A673 (cell line): ENCODE measurements at regions not wholly inside any gene's neighbourhood (a gene's known extent, or its start where the extent isn't known, plus 50 kb on each side); places are given as distances from the start of the nearest gene placed in this dataset.

ENCODE experiments used
- EZH2 ChIP-seq: fragments of 200-600 bp; sonication (generic); IDR thresholded peaks from 2 replicates; pipeline ENCODE4 v1.6.1; 2017; ENCODE audit warnings: borderline replicate concordance, low read depth, mild to moderate bottlenecking, mixed read lengths, antibody characterized with exemption, low read length; ENCODE audit not compliant: poor library complexity, severe bottlenecking
- TF ChIP-seq, protein P1 (sequence below): fragments of 300-800, 200-600 bp; sonication (generic); conservative IDR thresholded peaks from 2 replicates; pipeline ENCODE4 v1.5.1; 2017; ENCODE audit warnings: low read depth, mild to moderate bottlenecking, antibody characterized with exemption, low read length, moderate library complexity, mixed read lengths

DNA sequence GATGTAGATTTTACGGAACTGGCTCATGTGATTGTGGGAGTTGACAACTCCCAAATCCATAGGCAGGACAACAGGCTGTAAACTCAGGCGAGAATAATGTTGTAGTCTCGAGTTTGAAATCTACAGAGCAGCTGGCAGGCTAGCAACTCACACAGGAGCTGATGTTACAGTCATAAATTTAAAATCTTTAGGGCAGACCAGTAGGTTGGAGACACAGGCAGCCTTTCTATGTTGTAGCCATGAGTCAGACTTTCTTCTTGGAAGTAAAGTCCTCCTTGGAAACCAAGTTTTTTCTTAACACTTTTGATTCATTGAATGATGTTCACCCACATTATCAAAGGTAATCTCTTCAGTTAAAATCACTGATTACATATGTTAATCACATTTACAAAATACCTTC, 89.1 kb upstream of the ALCAM start:
- TF ChIP-seq, protein P1, sequence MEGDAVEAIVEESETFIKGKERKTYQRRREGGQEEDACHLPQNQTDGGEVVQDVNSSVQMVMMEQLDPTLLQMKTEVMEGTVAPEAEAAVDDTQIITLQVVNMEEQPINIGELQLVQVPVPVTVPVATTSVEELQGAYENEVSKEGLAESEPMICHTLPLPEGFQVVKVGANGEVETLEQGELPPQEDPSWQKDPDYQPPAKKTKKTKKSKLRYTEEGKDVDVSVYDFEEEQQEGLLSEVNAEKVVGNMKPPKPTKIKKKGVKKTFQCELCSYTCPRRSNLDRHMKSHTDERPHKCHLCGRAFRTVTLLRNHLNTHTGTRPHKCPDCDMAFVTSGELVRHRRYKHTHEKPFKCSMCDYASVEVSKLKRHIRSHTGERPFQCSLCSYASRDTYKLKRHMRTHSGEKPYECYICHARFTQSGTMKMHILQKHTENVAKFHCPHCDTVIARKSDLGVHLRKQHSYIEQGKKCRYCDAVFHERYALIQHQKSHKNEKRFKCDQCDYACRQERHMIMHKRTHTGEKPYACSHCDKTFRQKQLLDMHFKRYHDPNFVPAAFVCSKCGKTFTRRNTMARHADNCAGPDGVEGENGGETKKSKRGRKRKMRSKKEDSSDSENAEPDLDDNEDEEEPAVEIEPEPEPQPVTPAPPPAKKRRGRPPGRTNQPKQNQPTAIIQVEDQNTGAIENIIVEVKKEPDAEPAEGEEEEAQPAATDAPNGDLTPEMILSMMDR: no peak
- no peak for TF ChIP-seq EZH2
